PFSK-1 (cell line): ENCODE measurements at regions not wholly inside any gene's neighbourhood (a gene's known extent, or its start where the extent isn't known, plus 50 kb on each side); places are given as distances from the start of the nearest gene placed in this dataset.

Experiments used
- POLR2AphosphoS5 ChIP-seq: IDR thresholded peaks from 2 replicates; pipeline ENCODE4 v1.6.1; 2012; ENCODE audit warnings: low read depth, mild to moderate bottlenecking, control low read depth, low read length, moderate library complexity
- TAF1 ChIP-seq: IDR thresholded peaks from 2 replicates; pipeline ENCODE4 v1.6.1; 2012; ENCODE audit warnings: low read length, control low read depth, borderline replicate concordance; ENCODE audit not compliant: insufficient read depth
- TF ChIP-seq, protein P1 (sequence below), 2 experiments: IDR thresholded peaks; 2 replicates each; pipeline versions ENCODE4 v1.6.1 to v1.8.0; 2011 to 2012; ENCODE audit warnings: low read depth in 2 of 2, low read length in 2 of 2, control low read depth in 1 of 2, inconsistent platforms in 1 of 2, mild to moderate bottlenecking in 1 of 2, moderate library complexity in 1 of 2; ENCODE audit not compliant: insufficient read depth in 1 of 2

DNA sequence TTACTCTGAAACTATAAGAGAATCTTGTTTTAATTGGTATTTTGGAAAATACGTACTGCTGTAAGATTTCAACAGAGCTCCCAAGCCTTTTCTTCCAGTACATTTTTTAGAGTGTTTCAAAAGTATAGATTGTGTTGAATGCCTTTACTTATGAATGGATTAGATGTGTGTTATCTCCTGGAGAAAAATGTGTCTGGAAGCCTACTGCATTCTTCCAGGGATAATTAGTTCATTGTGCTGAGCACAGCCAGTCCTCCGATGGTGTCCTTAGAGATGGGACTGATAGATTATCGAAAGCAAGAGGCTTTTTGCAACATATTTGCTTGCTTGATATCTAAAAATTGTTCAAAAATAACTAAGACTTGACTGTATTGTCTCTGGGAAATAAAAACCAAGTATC lies 114.2 kb downstream of the PLEKHG1 start:
- TF ChIP-seq, protein P1, sequence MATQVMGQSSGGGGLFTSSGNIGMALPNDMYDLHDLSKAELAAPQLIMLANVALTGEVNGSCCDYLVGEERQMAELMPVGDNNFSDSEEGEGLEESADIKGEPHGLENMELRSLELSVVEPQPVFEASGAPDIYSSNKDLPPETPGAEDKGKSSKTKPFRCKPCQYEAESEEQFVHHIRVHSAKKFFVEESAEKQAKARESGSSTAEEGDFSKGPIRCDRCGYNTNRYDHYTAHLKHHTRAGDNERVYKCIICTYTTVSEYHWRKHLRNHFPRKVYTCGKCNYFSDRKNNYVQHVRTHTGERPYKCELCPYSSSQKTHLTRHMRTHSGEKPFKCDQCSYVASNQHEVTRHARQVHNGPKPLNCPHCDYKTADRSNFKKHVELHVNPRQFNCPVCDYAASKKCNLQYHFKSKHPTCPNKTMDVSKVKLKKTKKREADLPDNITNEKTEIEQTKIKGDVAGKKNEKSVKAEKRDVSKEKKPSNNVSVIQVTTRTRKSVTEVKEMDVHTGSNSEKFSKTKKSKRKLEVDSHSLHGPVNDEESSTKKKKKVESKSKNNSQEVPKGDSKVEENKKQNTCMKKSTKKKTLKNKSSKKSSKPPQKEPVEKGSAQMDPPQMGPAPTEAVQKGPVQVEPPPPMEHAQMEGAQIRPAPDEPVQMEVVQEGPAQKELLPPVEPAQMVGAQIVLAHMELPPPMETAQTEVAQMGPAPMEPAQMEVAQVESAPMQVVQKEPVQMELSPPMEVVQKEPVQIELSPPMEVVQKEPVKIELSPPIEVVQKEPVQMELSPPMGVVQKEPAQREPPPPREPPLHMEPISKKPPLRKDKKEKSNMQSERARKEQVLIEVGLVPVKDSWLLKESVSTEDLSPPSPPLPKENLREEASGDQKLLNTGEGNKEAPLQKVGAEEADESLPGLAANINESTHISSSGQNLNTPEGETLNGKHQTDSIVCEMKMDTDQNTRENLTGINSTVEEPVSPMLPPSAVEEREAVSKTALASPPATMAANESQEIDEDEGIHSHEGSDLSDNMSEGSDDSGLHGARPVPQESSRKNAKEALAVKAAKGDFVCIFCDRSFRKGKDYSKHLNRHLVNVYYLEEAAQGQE (IDR thresholded peaks at IDR 0.05; ENCODE audit: insufficient read depth in 1 of 2, low read depth in 2 of 2, low read length in 2 of 2), result no peak
- TF ChIP-seq POLR2AphosphoS5 (no peak), TAF1 (no peak)
